ENCODE measurements at regions not wholly inside any gene's neighbourhood (a gene's known extent, or its start where the extent isn't known, plus 50 kb on each side); places are given as distances from the start of the nearest gene placed in this dataset.
"Not testable (repeated sequence)": the region's sequence is repeated elsewhere in the genome, so short reads cannot be mapped to it uniquely, and the experiment has no call there.

- no peak for DNase-seq
Measured at GRCh38 chr13:102538938-102539337, 57.8 kb upstream of the TPP2 start.

GRCh38 chr13:102536695-102537485 lies 59.9 kb upstream of the TPP2 start:
- DNase-seq, result no peak

GRCh38 chr13:102536196-102536595 lies 60.6 kb upstream of the TPP2 start:
- DNase-seq, result no peak

- no peak for DNase-seq
Measured at GRCh38 chr13:102530751-102531150, 66.0 kb upstream of the TPP2 start.

GRCh38 chr13:102522251-102522650 lies 74.5 kb upstream of the TPP2 start:
- not testable (repeated sequence) for DNase-seq

GRCh38 chr13:102517959-102518358 lies 78.8 kb upstream of the TPP2 start:
- no peak for DNase-seq

- DNase-seq, result no peak
Measured at GRCh38 chr13:102510072-102510471, 86.7 kb upstream of the TPP2 start.

GRCh38 chr13:102508411-102508810 lies 88.4 kb upstream of the TPP2 start:
- DNase-seq, result no peak

GRCh38 chr13:102504002-102504401 lies 92.8 kb upstream of the TPP2 start:
- no peak for DNase-seq

GRCh38 chr13:102495663-102496062 lies 93.8 kb upstream of the FGF14 start:
- no peak for DNase-seq

- peak; percentile 40 to 62 for DNase-seq
Measured at GRCh38 chr13:102487330-102487729, 85.5 kb upstream of the FGF14 start.

- DNase-seq, result peak in 1 of 2 experiments; percentile 19
Measured at GRCh38 chr13:102484329-102484728, 82.5 kb upstream of the FGF14 start.

- DNase-seq, result no peak
Measured at GRCh38 chr13:102472650-102473049, 70.8 kb upstream of the FGF14 start.

GRCh38 chr13:102470283-102470917 lies 68.6 kb upstream of the FGF14 start:
- DNase-seq, result no peak

GRCh38 chr13:102466610-102467190 lies 64.9 kb upstream of the FGF14 start:
- DNase-seq, result peak in 1 of 2 experiments; percentile 33

- DNase-seq, result no peak
Measured at GRCh38 chr13:102462570-102462969, 60.7 kb upstream of the FGF14 start.

GRCh38 chr13:102461302-102461701 lies 59.5 kb upstream of the FGF14 start:
- DNase-seq, result no peak

GRCh38 chr13:102460806-102461205 lies 59.0 kb upstream of the FGF14 start:
- DNase-seq, result peak in 1 of 2 experiments; percentile 62

- no peak for DNase-seq
Measured at GRCh38 chr13:102452836-102453235, 51.0 kb upstream of the FGF14 start.
